ENCODE measurements at regions not wholly inside any gene's neighbourhood (a gene's known extent, or its start where the extent isn't known, plus 50 kb on each side); places are given as distances from the start of the nearest gene placed in this dataset.

DNA sequence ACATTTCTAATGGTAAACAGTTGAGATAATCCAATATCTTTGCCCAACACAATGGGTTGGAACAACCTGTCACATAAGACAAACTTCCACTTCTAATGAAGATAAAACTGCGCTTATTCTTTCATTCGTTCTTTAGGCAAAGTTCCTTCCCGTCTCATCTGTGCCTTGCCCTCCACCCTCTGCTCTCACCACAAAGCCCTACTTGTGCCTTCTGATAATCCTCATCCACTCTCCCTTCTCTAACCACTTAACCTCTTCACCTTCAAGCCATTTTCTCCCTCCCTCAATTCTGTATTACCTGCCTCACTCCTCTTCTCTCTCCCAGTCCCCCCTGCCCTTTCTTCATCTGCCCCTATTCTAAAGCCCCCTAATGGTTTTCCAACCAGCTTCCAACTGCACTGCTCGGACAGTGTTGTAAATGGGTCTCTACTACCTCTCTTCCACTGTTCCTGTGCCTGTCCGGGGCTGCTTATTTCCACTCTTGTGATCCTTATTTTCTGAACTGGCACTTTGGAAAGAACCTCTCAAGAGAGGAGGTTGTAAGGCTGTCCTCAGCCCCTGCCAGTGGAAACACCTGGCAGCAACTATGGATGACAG lies 62.9 kb upstream of the MYB start:
- no peak overlapping the region for H3K27ac Mint-ChIP-seq
- TF ChIP-seq, protein P1, sequence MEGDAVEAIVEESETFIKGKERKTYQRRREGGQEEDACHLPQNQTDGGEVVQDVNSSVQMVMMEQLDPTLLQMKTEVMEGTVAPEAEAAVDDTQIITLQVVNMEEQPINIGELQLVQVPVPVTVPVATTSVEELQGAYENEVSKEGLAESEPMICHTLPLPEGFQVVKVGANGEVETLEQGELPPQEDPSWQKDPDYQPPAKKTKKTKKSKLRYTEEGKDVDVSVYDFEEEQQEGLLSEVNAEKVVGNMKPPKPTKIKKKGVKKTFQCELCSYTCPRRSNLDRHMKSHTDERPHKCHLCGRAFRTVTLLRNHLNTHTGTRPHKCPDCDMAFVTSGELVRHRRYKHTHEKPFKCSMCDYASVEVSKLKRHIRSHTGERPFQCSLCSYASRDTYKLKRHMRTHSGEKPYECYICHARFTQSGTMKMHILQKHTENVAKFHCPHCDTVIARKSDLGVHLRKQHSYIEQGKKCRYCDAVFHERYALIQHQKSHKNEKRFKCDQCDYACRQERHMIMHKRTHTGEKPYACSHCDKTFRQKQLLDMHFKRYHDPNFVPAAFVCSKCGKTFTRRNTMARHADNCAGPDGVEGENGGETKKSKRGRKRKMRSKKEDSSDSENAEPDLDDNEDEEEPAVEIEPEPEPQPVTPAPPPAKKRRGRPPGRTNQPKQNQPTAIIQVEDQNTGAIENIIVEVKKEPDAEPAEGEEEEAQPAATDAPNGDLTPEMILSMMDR (IDR thresholded peaks at IDR 0.05; ENCODE audit: unreplicated experiment in 3 of 3): no peak
- no peaks in the 10 kb centered on the region for H3K36me3 Mint-ChIP-seq (ENCODE audit: low read depth)
- no peaks in the 10 kb centered on the region for H3K27me3 Mint-ChIP-seq (ENCODE audit: low read depth)
- no peak overlapping the region for H3K4me3 Mint-ChIP-seq
- H3K4me1 Mint-ChIP-seq: no peaks in the 10 kb centered on the region
- no peaks in the 10 kb centered on the region for H3K9me3 Mint-ChIP-seq

DNA sequence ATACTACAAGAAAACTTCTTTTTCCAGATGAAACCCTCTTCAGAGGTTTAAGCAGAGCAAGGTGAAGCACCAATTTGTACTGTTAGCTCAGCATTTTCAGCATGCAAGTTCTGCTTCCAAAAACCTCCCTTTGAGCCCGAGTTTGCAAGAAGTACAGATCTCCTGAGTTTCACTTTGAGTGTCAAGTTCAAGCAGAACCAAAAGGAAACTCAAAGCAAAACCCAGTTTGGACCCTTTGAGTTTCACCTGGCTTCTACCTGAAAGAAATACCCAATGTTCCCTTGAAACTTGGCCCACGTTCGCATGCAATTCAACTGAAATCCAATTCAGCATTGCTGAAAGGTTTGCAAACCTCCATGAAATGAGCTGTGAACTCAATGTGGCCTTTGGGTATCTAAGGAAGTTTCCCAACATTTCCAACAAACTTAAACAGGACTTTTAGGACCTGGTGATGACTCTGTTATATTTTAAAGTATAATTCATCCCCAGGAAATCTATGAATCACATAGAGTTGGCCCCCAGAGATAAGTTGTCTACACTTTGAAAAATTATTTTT lies 62.9 kb upstream of the HBS1L start:
- no peaks in the 10 kb centered on the region for H3K4me1 Mint-ChIP-seq
- H3K9me3 Mint-ChIP-seq: no peaks in the 10 kb centered on the region
- no peak overlapping the region for H3K27ac Mint-ChIP-seq
- TF ChIP-seq, protein P1 (IDR thresholded peaks at IDR 0.05; ENCODE audit: unreplicated experiment in 3 of 3): no peak
- H3K36me3 Mint-ChIP-seq (ENCODE audit: low read depth): no peaks in the 10 kb centered on the region
- H3K4me3 Mint-ChIP-seq: no peak overlapping the region
- no peaks in the 10 kb centered on the region for H3K27me3 Mint-ChIP-seq (ENCODE audit: low read depth)

DNA sequence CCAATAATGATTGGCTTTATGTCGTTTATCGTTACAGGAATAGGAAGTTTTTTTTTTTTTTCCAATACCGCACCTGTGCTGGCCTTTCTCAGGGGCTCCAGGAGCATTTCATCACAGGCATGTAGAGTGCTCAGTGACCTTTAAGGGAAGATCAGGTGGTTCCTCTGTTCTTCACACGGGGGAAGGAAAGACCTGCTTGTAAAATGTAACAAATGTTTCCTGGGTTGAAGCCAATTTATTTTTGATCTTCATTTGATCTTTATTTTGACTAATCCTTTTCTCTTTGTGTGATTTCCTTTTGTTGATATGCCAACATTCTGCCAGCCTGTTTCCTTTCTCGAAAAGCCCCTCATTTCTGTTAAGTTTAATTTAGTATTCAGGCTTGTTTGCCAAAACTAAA lies 61.9 kb upstream of the HBS1L start:
- Mint-ChIP-seq H3K4me1 (no peaks in the 10 kb centered on the region), H3K36me3 (ENCODE audit: low read depth) (no peaks in the 10 kb centered on the region), H3K4me3 (no peak overlapping the region), H3K27me3 (ENCODE audit: low read depth) (no peaks in the 10 kb centered on the region), H3K9me3 (no peaks in the 10 kb centered on the region), H3K27ac (no peak overlapping the region)
- TF ChIP-seq, protein P1 (IDR thresholded peaks at IDR 0.05; ENCODE audit: unreplicated experiment in 3 of 3): no peak

DNA sequence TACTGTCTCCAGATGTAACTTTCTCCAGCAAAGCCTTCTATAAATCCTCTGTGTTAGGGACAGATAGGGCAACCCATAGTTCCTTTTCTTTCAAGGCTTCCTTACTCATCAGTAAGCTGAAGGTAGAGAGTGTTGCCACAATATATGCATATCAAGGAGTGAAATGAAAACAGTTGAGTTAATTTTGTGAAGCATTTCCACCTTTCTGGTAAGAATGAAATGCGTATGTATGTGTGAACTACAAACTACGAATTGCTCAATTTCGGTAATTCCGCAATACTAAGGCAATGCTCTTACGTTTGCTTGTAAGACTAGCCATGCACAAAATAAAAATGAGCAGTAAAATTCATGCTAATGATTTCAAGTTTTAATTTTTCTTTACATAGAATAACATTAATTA lies 61.2 kb upstream of the HBS1L start:
- Mint-ChIP-seq H3K27ac (no peak overlapping the region), H3K4me1 (no peaks in the 10 kb centered on the region), H3K27me3 (ENCODE audit: low read depth) (no peaks in the 10 kb centered on the region), H3K4me3 (no peak overlapping the region), H3K36me3 (ENCODE audit: low read depth) (no peaks in the 10 kb centered on the region), H3K9me3 (no peaks in the 10 kb centered on the region)
- TF ChIP-seq, protein P1 (IDR thresholded peaks at IDR 0.05; ENCODE audit: unreplicated experiment in 3 of 3): no peak

DNA sequence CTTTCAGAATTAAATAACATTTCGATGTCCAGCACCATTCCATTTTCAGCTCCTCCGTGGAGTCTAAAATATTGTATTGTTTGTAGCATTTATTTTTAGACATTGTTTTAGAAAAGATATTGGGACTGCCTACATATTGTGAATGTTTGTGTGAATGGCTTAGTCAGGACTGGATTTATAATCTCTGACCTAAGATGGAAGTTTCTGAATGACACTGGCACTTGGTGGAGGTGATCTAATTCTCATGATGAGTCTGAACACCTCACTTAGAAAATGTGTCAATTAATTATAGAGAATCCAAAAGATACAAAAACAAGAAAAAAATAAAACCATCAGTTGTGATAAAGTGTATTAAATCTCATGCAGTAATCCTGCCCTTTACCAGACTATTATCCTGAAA lies 60.8 kb upstream of the HBS1L start:
- Mint-ChIP-seq H3K27ac (no peak overlapping the region), H3K27me3 (ENCODE audit: low read depth) (peaks cover 1% of the 10 kb centered on the region), H3K9me3 (no peaks in the 10 kb centered on the region), H3K36me3 (ENCODE audit: low read depth) (no peaks in the 10 kb centered on the region), H3K4me1 (no peaks in the 10 kb centered on the region), H3K4me3 (no peak overlapping the region)
- TF ChIP-seq, protein P1 (IDR thresholded peaks at IDR 0.05; ENCODE audit: unreplicated experiment in 3 of 3): no peak

Measured in nephron (organoid).